Nephron progenitor cell (in vitro differentiated cells): ENCODE measurements at regions not wholly inside any gene's neighbourhood (a gene's known extent, or its start where the extent isn't known, plus 50 kb on each side); places are given as distances from the start of the nearest gene placed in this dataset.

Experiments
- DNase-seq: peaks from one replicate; pipeline ENCODE4 v3.0.0; 2021
- H3K27ac Mint-ChIP-seq: 2 replicates; pipeline ENCODE4 v1.8.0; 2021; ENCODE audit warnings: mild to moderate bottlenecking, moderate library complexity, mixed read lengths
- H3K27me3 Mint-ChIP-seq: 2 replicates; pipeline ENCODE4 v1.8.0; 2021; ENCODE audit warnings: mild to moderate bottlenecking, low read depth, mixed read lengths; ENCODE audit not compliant: poor library complexity
- H3K36me3 Mint-ChIP-seq: 2 replicates; pipeline ENCODE4 v1.8.0; 2021; ENCODE audit warnings: low read depth, mixed read lengths
- H3K4me1 Mint-ChIP-seq: 2 replicates; pipeline ENCODE4 v1.8.0; 2021; ENCODE audit warnings: mixed read lengths
- H3K4me3 Mint-ChIP-seq: 2 replicates; pipeline ENCODE4 v1.8.0; 2021; ENCODE audit warnings: mild to moderate bottlenecking, moderate library complexity, mixed read lengths
- H3K9me3 Mint-ChIP-seq: 2 replicates; pipeline ENCODE4 v1.8.0; 2021; ENCODE audit warnings: mild to moderate bottlenecking, moderate library complexity, mixed read lengths
- TF ChIP-seq, protein P1 (sequence below): fragments of 200-600 bp; sonication (generic); IDR thresholded peaks from 2 replicates; pipeline ENCODE4 v1.5.0; 2021; ENCODE audit warnings: antibody characterized with exemption

DNA sequence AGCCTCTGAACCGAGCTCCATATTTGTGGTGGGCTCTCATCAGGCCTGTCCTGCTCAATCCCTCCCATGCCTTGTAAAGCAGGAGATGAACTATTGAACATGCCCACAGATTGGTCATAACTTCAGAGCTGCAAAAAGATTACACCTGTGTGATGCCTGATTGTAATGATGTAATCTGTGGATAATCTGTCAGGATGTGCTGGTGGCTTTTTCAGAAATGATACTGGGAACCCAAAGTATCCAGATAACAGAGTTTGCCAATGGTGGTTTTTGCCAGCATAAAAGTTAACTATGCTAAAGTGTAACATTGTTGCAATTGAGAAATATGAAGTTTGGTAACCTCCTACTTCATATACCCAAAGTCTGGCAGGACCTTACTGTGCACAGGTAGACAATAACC is 393.4 kb downstream of the RAPGEF2 start:
- Mint-ChIP-seq H3K9me3 (peaks cover 16% of the 10 kb centered on the region), H3K27ac (no peak overlapping the region)

DNA sequence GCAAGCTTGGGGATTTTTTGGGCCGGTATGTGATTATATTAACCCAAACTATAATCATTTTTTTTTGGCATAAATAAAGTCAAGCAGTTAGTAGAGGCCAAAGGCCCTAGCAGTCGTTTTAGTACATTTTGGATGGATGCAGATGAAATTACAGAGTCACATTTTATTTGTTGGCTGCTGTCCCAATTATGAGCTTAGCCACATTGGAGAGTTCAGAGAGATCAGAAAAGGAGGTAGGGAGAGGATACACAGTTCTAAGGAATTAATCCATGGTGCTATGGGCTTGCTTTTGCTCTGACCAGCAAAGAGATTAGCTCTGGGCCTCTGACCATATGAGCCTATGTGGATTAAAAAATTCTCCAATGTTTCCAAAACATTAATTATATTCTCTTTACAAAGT is 395.1 kb downstream of the RAPGEF2 start:
- DNase-seq = no peak
- no peaks in the 10 kb centered on the region for H3K36me3 Mint-ChIP-seq
- H3K9me3 Mint-ChIP-seq = peaks cover 5% of the 10 kb centered on the region
- H3K4me1 Mint-ChIP-seq = peaks cover 25% of the 10 kb centered on the region
- H3K4me3 Mint-ChIP-seq = no peak overlapping the region
- no peak overlapping the region for H3K27ac Mint-ChIP-seq
- no peaks in the 10 kb centered on the region for H3K27me3 Mint-ChIP-seq
- TF ChIP-seq, protein P1, sequence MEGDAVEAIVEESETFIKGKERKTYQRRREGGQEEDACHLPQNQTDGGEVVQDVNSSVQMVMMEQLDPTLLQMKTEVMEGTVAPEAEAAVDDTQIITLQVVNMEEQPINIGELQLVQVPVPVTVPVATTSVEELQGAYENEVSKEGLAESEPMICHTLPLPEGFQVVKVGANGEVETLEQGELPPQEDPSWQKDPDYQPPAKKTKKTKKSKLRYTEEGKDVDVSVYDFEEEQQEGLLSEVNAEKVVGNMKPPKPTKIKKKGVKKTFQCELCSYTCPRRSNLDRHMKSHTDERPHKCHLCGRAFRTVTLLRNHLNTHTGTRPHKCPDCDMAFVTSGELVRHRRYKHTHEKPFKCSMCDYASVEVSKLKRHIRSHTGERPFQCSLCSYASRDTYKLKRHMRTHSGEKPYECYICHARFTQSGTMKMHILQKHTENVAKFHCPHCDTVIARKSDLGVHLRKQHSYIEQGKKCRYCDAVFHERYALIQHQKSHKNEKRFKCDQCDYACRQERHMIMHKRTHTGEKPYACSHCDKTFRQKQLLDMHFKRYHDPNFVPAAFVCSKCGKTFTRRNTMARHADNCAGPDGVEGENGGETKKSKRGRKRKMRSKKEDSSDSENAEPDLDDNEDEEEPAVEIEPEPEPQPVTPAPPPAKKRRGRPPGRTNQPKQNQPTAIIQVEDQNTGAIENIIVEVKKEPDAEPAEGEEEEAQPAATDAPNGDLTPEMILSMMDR = no peak

More for the DNA sequence above, 393.4 kb downstream of the RAPGEF2 start:
- no peak overlapping the region for H3K4me3 Mint-ChIP-seq
- peaks cover 24% of the 10 kb centered on the region for H3K4me1 Mint-ChIP-seq
- TF ChIP-seq, protein P1 = no peak
- H3K27me3 Mint-ChIP-seq = no peaks in the 10 kb centered on the region
- DNase-seq = no peak
- H3K36me3 Mint-ChIP-seq = no peaks in the 10 kb centered on the region

GRCh38 chr4:159498446-159499115 is 395.7 kb downstream of the RAPGEF2 start:
- peak overlapping the region; percentile 22 for H3K27ac Mint-ChIP-seq
- H3K4me3 Mint-ChIP-seq = no peak overlapping the region
- H3K9me3 Mint-ChIP-seq = peaks cover under 1% of the 10 kb centered on the region
- H3K27me3 Mint-ChIP-seq = no peaks in the 10 kb centered on the region
- DNase-seq = peak; percentile 5
- H3K4me1 Mint-ChIP-seq = peaks cover 29% of the 10 kb centered on the region
- H3K36me3 Mint-ChIP-seq = no peaks in the 10 kb centered on the region
- TF ChIP-seq, protein P1 = no peak

GRCh38 chr4:159500861-159501260 is 398.0 kb downstream of the RAPGEF2 start:
- TF ChIP-seq, protein P1 = no peak
- no peaks in the 10 kb centered on the region for H3K27me3 Mint-ChIP-seq
- H3K27ac Mint-ChIP-seq = peak overlapping the region; percentile 14
- H3K36me3 Mint-ChIP-seq = no peaks in the 10 kb centered on the region
- peaks cover 42% of the 10 kb centered on the region for H3K4me1 Mint-ChIP-seq
- no peak for DNase-seq
- H3K9me3 Mint-ChIP-seq = no peaks in the 10 kb centered on the region
- H3K4me3 Mint-ChIP-seq = no peak overlapping the region

GRCh38 chr4:159503236-159504008 is 400.5 kb downstream of the RAPGEF2 start:
- TF ChIP-seq, protein P1 = no peak
- no peak for DNase-seq
- no peak overlapping the region for H3K27ac Mint-ChIP-seq
- peaks cover 35% of the 10 kb centered on the region for H3K4me1 Mint-ChIP-seq
- H3K4me3 Mint-ChIP-seq = no peak overlapping the region
- no peaks in the 10 kb centered on the region for H3K27me3 Mint-ChIP-seq
- H3K36me3 Mint-ChIP-seq = no peaks in the 10 kb centered on the region
- H3K9me3 Mint-ChIP-seq = no peaks in the 10 kb centered on the region
